ENCODE measurements at regions not wholly inside any gene's neighbourhood (a gene's known extent, or its start where the extent isn't known, plus 50 kb on each side); places are given as distances from the start of the nearest gene placed in this dataset.

- DNase-seq (ENCODE audit: low spot score), result no peak
- intact Hi-C loops (cut with DNase I), result no loop called here
Observed at GRCh38 chr7:155173905-155174304, 103.8 kb downstream of the HTR5A start.

GRCh38 chr7:155178096-155178495 is 108.0 kb downstream of the HTR5A start:
- DNase-seq (ENCODE audit: low spot score), result no peak
- intact Hi-C loops (cut with DNase I), result no loop called here

- intact Hi-C loops (cut with DNase I), result no loop called here
- no peak for DNase-seq (ENCODE audit: low spot score)
Observed at GRCh38 chr7:155181768-155182167, 111.6 kb downstream of the HTR5A start.

- DNase-seq (ENCODE audit: low spot score), result no peak
- intact Hi-C loops (cut with DNase I), result no loop called here
Observed at GRCh38 chr7:155182406-155182970, 112.4 kb downstream of the HTR5A start.

GRCh38 chr7:155183655-155184054 is 113.5 kb downstream of the HTR5A start:
- no peak for DNase-seq (ENCODE audit: low spot score)
- intact Hi-C loops (cut with DNase I), result no loop called here

- intact Hi-C loops (cut with DNase I), result no loop called here
- DNase-seq (ENCODE audit: low spot score), result no peak
Observed at GRCh38 chr7:155184923-155185322, 112.8 kb upstream of the INSIG1 start.

GRCh38 chr7:155187061-155187785 is 110.5 kb upstream of the INSIG1 start:
- no peak for DNase-seq (ENCODE audit: low spot score)
- intact Hi-C loops (cut with DNase I), result no loop called here

- no peak for DNase-seq (ENCODE audit: low spot score)
- intact Hi-C loops (cut with DNase I), result no loop called here
Observed at GRCh38 chr7:155188357-155188756, 109.3 kb upstream of the INSIG1 start.

GRCh38 chr7:155188821-155189581 is 108.7 kb upstream of the INSIG1 start:
- intact Hi-C loops (cut with DNase I), result no loop called here
- DNase-seq (ENCODE audit: low spot score), result no peak

- intact Hi-C loops (cut with DNase I), result no loop called here
- DNase-seq (ENCODE audit: low spot score), result no peak
Observed at GRCh38 chr7:155189590-155189989, 108.1 kb upstream of the INSIG1 start.

- intact Hi-C loops (cut with DNase I), result loop anchor here (1.0 kb wide), 1 partner anchor 155 kb away; no protein-coding TSS in a partner anchor
Observed at GRCh38 chr7:155190688-155191087, 107.0 kb upstream of the INSIG1 start.

GRCh38 chr7:155191137-155191536 is 106.5 kb upstream of the INSIG1 start:
- no peak for DNase-seq (ENCODE audit: low spot score)
- intact Hi-C loops (cut with DNase I), result loop anchor here (1.0 kb wide), 1 partner anchor 154 kb away; no protein-coding TSS in a partner anchor

More at GRCh38 chr7:155190688-155191087, 107.0 kb upstream of the INSIG1 start:
- peak; percentile 84 for DNase-seq (ENCODE audit: low spot score)

GRCh38 chr7:155191901-155192478 is 105.7 kb upstream of the INSIG1 start:
- DNase-seq (ENCODE audit: low spot score), result no peak
- intact Hi-C loops (cut with DNase I), result loop anchor here (1.0 kb wide), 1 partner anchor 153 kb away; no protein-coding TSS in a partner anchor

GRCh38 chr7:155192961-155193640 is 104.6 kb upstream of the INSIG1 start:
- intact Hi-C loops (cut with DNase I), result no loop called here
- DNase-seq (ENCODE audit: low spot score), result no peak

GRCh38 chr7:155193716-155194115 is 104.0 kb upstream of the INSIG1 start:
- no peak for DNase-seq (ENCODE audit: low spot score)
- intact Hi-C loops (cut with DNase I), result no loop called here

GRCh38 chr7:155194382-155195140 is 103.1 kb upstream of the INSIG1 start:
- intact Hi-C loops (cut with DNase I), result no loop called here
- no peak for DNase-seq (ENCODE audit: low spot score)

- DNase-seq (ENCODE audit: low spot score), result no peak
- intact Hi-C loops (cut with DNase I), result no loop called here
Observed at GRCh38 chr7:155195939-155196523, 101.6 kb upstream of the INSIG1 start.

GRCh38 chr7:155198196-155198892 is 99.3 kb upstream of the INSIG1 start:
- no peak for DNase-seq (ENCODE audit: low spot score)
- intact Hi-C loops (cut with DNase I), result no loop called here
